H9 (cell line): ENCODE measurements at regions not wholly inside any gene's neighbourhood (a gene's known extent, or its start where the extent isn't known, plus 50 kb on each side); places are given as distances from the start of the nearest gene placed in this dataset.

Source experiments
- DNase-seq: peaks from one replicate; pipeline ENCODE4 v3.0.0-alpha.2; 2017
- H2AFZ ChIP-seq: one replicate; pipeline ENCODE4 v1.6.1; 2013; ENCODE audit warnings: mild to moderate bottlenecking, low read length, control low read depth, moderate library complexity
- H2AK5ac ChIP-seq: 2 replicates; pipeline ENCODE4 v1.6.1; 2013; ENCODE audit warnings: low read length, control low read depth, mixed read lengths; ENCODE audit not compliant: insufficient read length
- H2BK120ac ChIP-seq: one replicate; pipeline ENCODE4 v1.6.1; 2013; ENCODE audit warnings: low read depth, mild to moderate bottlenecking, low read length, control low read depth, inconsistent platforms; ENCODE audit not compliant: poor library complexity, severe bottlenecking
- H2BK12ac ChIP-seq: 2 replicates; pipeline ENCODE4 v1.6.1; 2013; ENCODE audit warnings: low read length, control low read depth, mixed read lengths, low read depth; ENCODE audit not compliant: insufficient read length
- H2BK15ac ChIP-seq: 2 replicates; pipeline ENCODE4 v1.6.1; 2013; ENCODE audit warnings: low read depth, low read length, control low read depth
- H2BK20ac ChIP-seq: one replicate; pipeline ENCODE4 v1.6.1; 2013; ENCODE audit warnings: low read depth, mild to moderate bottlenecking, low read length, control low read depth, inconsistent platforms; ENCODE audit not compliant: poor library complexity, severe bottlenecking
- H2BK5ac ChIP-seq: 2 replicates; pipeline ENCODE4 v1.6.1; 2013; ENCODE audit warnings: low read length, control low read depth, mixed read lengths; ENCODE audit not compliant: insufficient read length
- H3K14ac ChIP-seq: 2 replicates; pipeline ENCODE4 v1.6.1; 2013; ENCODE audit warnings: low read length, control low read depth; ENCODE audit not compliant: insufficient read depth
- H3K18ac ChIP-seq: 2 replicates; pipeline ENCODE4 v1.6.1; 2013; ENCODE audit warnings: low read depth, mild to moderate bottlenecking, mixed read lengths, low read length, control low read depth; ENCODE audit not compliant: insufficient read length
- H3K23ac ChIP-seq: 2 replicates; pipeline ENCODE4 v1.6.1; 2013; ENCODE audit warnings: low read length, control low read depth, mixed read lengths, low read depth; ENCODE audit not compliant: insufficient read length
- H3K23me2 ChIP-seq: 2 replicates; pipeline ENCODE4 v1.6.1; 2013; ENCODE audit warnings: low read depth, mild to moderate bottlenecking, mixed read lengths, low read length, control low read depth; ENCODE audit not compliant: insufficient read length, poor library complexity, severe bottlenecking
- H3K27ac ChIP-seq: 2 replicates; pipeline ENCODE4 v1.5.1; 2013; ENCODE audit warnings: low read length, control low read depth, mixed read lengths, low read depth; ENCODE audit not compliant: insufficient read length
- H3K27me3 ChIP-seq: 2 replicates; pipeline ENCODE4 v1.6.1; 2013; ENCODE audit warnings: low read length, control low read depth, inconsistent platforms; ENCODE audit not compliant: insufficient read depth
- H3K4ac ChIP-seq: 2 replicates; pipeline ENCODE4 v1.6.1; 2013; ENCODE audit warnings: low read depth, mild to moderate bottlenecking, control low read depth, inconsistent platforms, low read length, moderate library complexity
- H3K4me1 ChIP-seq: 2 replicates; pipeline ENCODE4 v1.6.1; 2013; ENCODE audit warnings: low read length, control low read depth, inconsistent platforms; ENCODE audit not compliant: insufficient read depth
- H3K4me2 ChIP-seq: 2 replicates; pipeline ENCODE4 v1.6.1; 2013; ENCODE audit warnings: low read length, control low read depth, mixed read lengths; ENCODE audit not compliant: insufficient read length, insufficient read depth
- H3K56ac ChIP-seq: 2 replicates; pipeline ENCODE4 v1.6.1; 2013; ENCODE audit warnings: low read depth, mild to moderate bottlenecking, mixed read lengths, low read length, control low read depth; ENCODE audit not compliant: insufficient read length
- H3K79me1 ChIP-seq: 2 replicates; pipeline ENCODE4 v1.6.1; 2013; ENCODE audit warnings: low read depth, mild to moderate bottlenecking, moderate library complexity, low read length, control low read depth, inconsistent platforms; ENCODE audit not compliant: insufficient read depth, poor library complexity, severe bottlenecking
- H3K79me2 ChIP-seq: 2 replicates; pipeline ENCODE4 v1.6.1; 2013; ENCODE audit warnings: low read length, control low read depth, inconsistent platforms; ENCODE audit not compliant: insufficient read depth
- H3K9ac ChIP-seq: 2 replicates; pipeline ENCODE4 v1.6.1; 2013; ENCODE audit warnings: low read length, control low read depth, mixed read lengths; ENCODE audit not compliant: insufficient read length; ENCODE audit errors: extremely low read depth
- H3K9me3 ChIP-seq: one replicate; pipeline ENCODE4 v1.6.1; 2013; ENCODE audit warnings: low read depth, low read length, inconsistent platforms; ENCODE audit not compliant: control insufficient read depth
- H3T11ph ChIP-seq: one replicate; pipeline ENCODE4 v1.6.1; 2013; ENCODE audit warnings: mild to moderate bottlenecking, low read length, control low read depth, inconsistent platforms
- H4K20me1 ChIP-seq: one replicate; pipeline ENCODE4 v1.6.1; 2013; ENCODE audit not compliant: control insufficient read depth, insufficient read length, insufficient read depth
- H4K5ac ChIP-seq: 2 replicates; pipeline ENCODE4 v1.6.1; 2013; ENCODE audit warnings: low read depth, mild to moderate bottlenecking, mixed read lengths, low read length, control low read depth; ENCODE audit not compliant: insufficient read length
- H4K8ac ChIP-seq: replicated peaks from 2 replicates; pipeline ENCODE4 v1.6.1; 2013; ENCODE audit warnings: low read length, control low read depth, mixed read lengths, low read depth; ENCODE audit not compliant: insufficient read length
- H4K91ac ChIP-seq: 2 replicates; pipeline ENCODE4 v1.6.1; 2013; ENCODE audit warnings: low read depth, mild to moderate bottlenecking, moderate library complexity, mixed read lengths, low read length, control low read depth; ENCODE audit not compliant: insufficient read length
- H3K27ac Mint-ChIP-seq, 3 experiments: 2 replicates in 2 of 3; 3 replicates in 1 of 3; pipeline ENCODE4 v1.8.0; 2020 to 2021; ENCODE audit warnings: mixed read lengths in 3 of 3, mild to moderate bottlenecking in 1 of 3, moderate library complexity in 1 of 3
- H3K27me3 Mint-ChIP-seq: 2 replicates; pipeline ENCODE4 v1.8.0; 2021; ENCODE audit warnings: low read depth, mild to moderate bottlenecking, moderate library complexity, mixed read lengths
- H3K36me3 Mint-ChIP-seq, 3 experiments: 2 replicates in 2 of 3; 3 replicates in 1 of 3; pipeline ENCODE4 v1.8.0; 2020 to 2021; ENCODE audit warnings: low read depth in 3 of 3, mixed read lengths in 3 of 3; ENCODE audit not compliant: insufficient read depth in 1 of 3
- H3K4me1 Mint-ChIP-seq, 2 experiments: 2 replicates each; pipeline ENCODE4 v1.8.0; 2020; ENCODE audit warnings: mixed read lengths in 2 of 2
- H3K4me3 Mint-ChIP-seq, 2 experiments: 2 replicates in 1 of 2; 3 replicates in 1 of 2; pipeline ENCODE4 v1.8.0; 2020 to 2021; ENCODE audit warnings: mild to moderate bottlenecking in 2 of 2, mixed read lengths in 2 of 2, moderate library complexity in 1 of 2
- H3K9me3 Mint-ChIP-seq, 2 experiments: 2 replicates in 1 of 2; 3 replicates in 1 of 2; pipeline ENCODE4 v1.8.0; 2020; ENCODE audit warnings: mild to moderate bottlenecking in 2 of 2, mixed read lengths in 2 of 2, moderate library complexity in 1 of 2
- WGBS: extraction: QIAGEN DNeasy Blood & Tissue Kit; methylation state at CpG from one replicate; pipeline ENCODE4 v1.1.7; 2013; ENCODE audit warnings: missing lambda C conversion rate, low lambda C conversion rate, mixed read lengths; ENCODE audit not compliant: insufficient read length; ENCODE audit errors: extremely low coverage; 5-methylcytosine and 5-hydroxymethylcytosine counted together
- TF ChIP-seq, protein P1 (sequence below): fragments of 200-600 bp; sonication (generic); conservative IDR thresholded peaks from 3 replicates; pipeline ENCODE4 v1.8.0; 2021; ENCODE audit warnings: antibody characterized with exemption, mild to moderate bottlenecking

DNA sequence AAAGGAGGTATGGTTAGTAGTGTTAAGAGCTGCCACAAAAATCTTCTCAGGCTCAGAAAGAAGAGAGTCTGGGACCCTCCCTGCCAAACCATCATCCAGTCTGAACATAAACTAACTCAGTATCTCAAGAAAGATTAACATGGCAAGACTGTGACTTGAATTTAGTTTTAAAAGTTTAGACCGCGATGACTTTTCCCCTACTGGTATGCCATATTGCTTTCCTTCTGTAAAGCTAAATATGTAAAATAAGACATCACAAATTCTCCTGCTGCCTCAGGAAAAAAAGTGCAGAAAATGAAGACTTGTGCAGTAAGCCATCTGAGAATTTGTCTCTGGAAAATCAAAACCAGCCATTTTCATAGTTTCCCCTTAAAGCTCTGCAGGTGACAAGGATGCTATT is 85.2 kb upstream of the STARD4 start:
- WGBS: no CpG with 5 or more reads among the region's 2 CpGs
- Histone ChIP-seq H3K23me2 (peaks cover 3% of the 10 kb centered on the region), H3K79me1 (no peaks in the 10 kb centered on the region), H4K91ac (no peak overlapping the region), H2AFZ (no peak overlapping the region), H3T11ph (no peak overlapping the region), H2BK120ac (no peak overlapping the region), H2BK12ac (no peak overlapping the region), H3K9ac (no peak overlapping the region), H3K4ac (no peak overlapping the region), H4K5ac (no peak overlapping the region), H3K9me3 (no peaks in the 10 kb centered on the region), H3K14ac (no peak overlapping the region), H2BK5ac (no peak overlapping the region), H4K20me1 (no peaks in the 10 kb centered on the region), H3K18ac (no peak overlapping the region), H3K27ac (no peak overlapping the region), H3K79me2 (no peaks in the 10 kb centered on the region), H3K27me3 (no peaks in the 10 kb centered on the region), H3K4me1 (no peaks in the 10 kb centered on the region), H2AK5ac (no peak overlapping the region), H3K56ac (no peak overlapping the region), H3K23ac (no peak overlapping the region), H4K8ac (no peak overlapping the region), H2BK20ac (no peak overlapping the region), H2BK15ac (no peak overlapping the region), H3K4me2 (no peak overlapping the region)
- H3K4me1 Mint-ChIP-seq: peaks cover 16 to 22% of the 10 kb centered on the region in 2 experiments
- no peak overlapping the region for H3K4me3 Mint-ChIP-seq
- H3K27ac Mint-ChIP-seq: no peak overlapping the region
- no peaks in the 10 kb centered on the region; the same call in none of the 2 replicates for H3K27me3 Mint-ChIP-seq
- no peaks in the 10 kb centered on the region for H3K9me3 Mint-ChIP-seq
- TF ChIP-seq, protein P1, sequence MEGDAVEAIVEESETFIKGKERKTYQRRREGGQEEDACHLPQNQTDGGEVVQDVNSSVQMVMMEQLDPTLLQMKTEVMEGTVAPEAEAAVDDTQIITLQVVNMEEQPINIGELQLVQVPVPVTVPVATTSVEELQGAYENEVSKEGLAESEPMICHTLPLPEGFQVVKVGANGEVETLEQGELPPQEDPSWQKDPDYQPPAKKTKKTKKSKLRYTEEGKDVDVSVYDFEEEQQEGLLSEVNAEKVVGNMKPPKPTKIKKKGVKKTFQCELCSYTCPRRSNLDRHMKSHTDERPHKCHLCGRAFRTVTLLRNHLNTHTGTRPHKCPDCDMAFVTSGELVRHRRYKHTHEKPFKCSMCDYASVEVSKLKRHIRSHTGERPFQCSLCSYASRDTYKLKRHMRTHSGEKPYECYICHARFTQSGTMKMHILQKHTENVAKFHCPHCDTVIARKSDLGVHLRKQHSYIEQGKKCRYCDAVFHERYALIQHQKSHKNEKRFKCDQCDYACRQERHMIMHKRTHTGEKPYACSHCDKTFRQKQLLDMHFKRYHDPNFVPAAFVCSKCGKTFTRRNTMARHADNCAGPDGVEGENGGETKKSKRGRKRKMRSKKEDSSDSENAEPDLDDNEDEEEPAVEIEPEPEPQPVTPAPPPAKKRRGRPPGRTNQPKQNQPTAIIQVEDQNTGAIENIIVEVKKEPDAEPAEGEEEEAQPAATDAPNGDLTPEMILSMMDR: no peak
- no peaks in the 10 kb centered on the region for H3K36me3 Mint-ChIP-seq
- DNase-seq: no peak
